Panc1 (cell line): ENCODE measurements at regions not wholly inside any gene's neighbourhood (a gene's known extent, or its start where the extent isn't known, plus 50 kb on each side); places are given as distances from the start of the nearest gene placed in this dataset.

Experiments
- POLR2AphosphoS5 ChIP-seq: IDR thresholded peaks from 2 replicates; pipeline ENCODE4 v1.6.1; 2012; ENCODE audit warnings: mild to moderate bottlenecking, low read depth, low read length, moderate library complexity
- SIN3A ChIP-seq: IDR thresholded peaks from 2 replicates; pipeline ENCODE4 v1.6.1; 2012; ENCODE audit warnings: low read depth, mild to moderate bottlenecking, low read length, moderate library complexity, borderline replicate concordance; ENCODE audit not compliant: insufficient read depth
- TF ChIP-seq, protein P1 (sequence below): fragments of 450-650 bp; IDR thresholded peaks from 2 replicates; pipeline ENCODE4 v1.5.1; 2017; ENCODE audit warnings: mild to moderate bottlenecking

DNA sequence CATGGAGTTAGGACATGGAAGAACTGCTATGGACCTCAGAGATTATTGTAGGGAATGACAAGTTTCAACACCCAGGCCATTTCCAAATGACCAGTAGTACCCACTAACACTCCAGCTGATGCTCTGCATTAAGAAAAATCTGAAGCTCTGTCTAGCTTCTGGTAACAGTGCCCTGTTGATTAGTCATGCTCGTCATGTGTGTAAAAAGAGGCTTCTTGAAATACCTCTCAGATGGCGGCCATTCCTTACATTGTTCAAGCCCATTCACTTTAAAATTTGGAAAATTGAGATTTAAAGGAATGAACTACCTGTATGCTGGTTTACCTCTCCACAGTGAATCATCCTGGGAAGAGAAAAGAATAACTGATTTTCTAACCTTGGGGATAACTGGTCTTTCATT is 527.9 kb upstream of the ARGLU1 start:
- no peak for TF ChIP-seq POLR2AphosphoS5
- TF ChIP-seq, protein P1, sequence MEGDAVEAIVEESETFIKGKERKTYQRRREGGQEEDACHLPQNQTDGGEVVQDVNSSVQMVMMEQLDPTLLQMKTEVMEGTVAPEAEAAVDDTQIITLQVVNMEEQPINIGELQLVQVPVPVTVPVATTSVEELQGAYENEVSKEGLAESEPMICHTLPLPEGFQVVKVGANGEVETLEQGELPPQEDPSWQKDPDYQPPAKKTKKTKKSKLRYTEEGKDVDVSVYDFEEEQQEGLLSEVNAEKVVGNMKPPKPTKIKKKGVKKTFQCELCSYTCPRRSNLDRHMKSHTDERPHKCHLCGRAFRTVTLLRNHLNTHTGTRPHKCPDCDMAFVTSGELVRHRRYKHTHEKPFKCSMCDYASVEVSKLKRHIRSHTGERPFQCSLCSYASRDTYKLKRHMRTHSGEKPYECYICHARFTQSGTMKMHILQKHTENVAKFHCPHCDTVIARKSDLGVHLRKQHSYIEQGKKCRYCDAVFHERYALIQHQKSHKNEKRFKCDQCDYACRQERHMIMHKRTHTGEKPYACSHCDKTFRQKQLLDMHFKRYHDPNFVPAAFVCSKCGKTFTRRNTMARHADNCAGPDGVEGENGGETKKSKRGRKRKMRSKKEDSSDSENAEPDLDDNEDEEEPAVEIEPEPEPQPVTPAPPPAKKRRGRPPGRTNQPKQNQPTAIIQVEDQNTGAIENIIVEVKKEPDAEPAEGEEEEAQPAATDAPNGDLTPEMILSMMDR, result no peak
- TF ChIP-seq SIN3A, result no peak
